ENCODE measurements at regions not wholly inside any gene's neighbourhood (a gene's known extent, or its start where the extent isn't known, plus 50 kb on each side); places are given as distances from the start of the nearest gene placed in this dataset.

GRCh38 chr1:208476846-208477170, 232.6 kb upstream of the PLXNA2 start:
- TF ChIP-seq POLR2A (IDR thresholded peaks at IDR 0.05; ENCODE audit: low read depth, low read length): no peak
- TF ChIP-seq TAF1 (IDR thresholded peaks at IDR 0.05; ENCODE audit: borderline replicate concordance, low read depth, low read length): no peak

All from GM12892 (cell line).